GM19240 (cell line): ENCODE measurements at regions not wholly inside any gene's neighbourhood (a gene's known extent, or its start where the extent isn't known, plus 50 kb on each side); places are given as distances from the start of the nearest gene placed in this dataset.

ENCODE experiments used
- DNase-seq: peaks from one replicate; pipeline ENCODE4 v3.0.0; 2011; ENCODE audit warnings: low spot score; ENCODE audit not compliant: insufficient read length

- no peak for DNase-seq
Measured at GRCh38 chr2:2930841-2931240, 446.8 kb downstream of the EIPR1 start.

GRCh38 chr2:2926858-2927175 is 450.8 kb downstream of the EIPR1 start:
- no peak for DNase-seq

- no peak for DNase-seq
Measured at GRCh38 chr2:2926009-2926857, 451.4 kb downstream of the EIPR1 start.

- DNase-seq = no peak
Measured at GRCh38 chr2:2922156-2922555, 455.5 kb downstream of the EIPR1 start.

- DNase-seq = no peak
Measured at GRCh38 chr2:2921011-2921720, 456.5 kb downstream of the EIPR1 start.

GRCh38 chr2:2919574-2920365 is 457.8 kb downstream of the EIPR1 start:
- no peak for DNase-seq

DNA sequence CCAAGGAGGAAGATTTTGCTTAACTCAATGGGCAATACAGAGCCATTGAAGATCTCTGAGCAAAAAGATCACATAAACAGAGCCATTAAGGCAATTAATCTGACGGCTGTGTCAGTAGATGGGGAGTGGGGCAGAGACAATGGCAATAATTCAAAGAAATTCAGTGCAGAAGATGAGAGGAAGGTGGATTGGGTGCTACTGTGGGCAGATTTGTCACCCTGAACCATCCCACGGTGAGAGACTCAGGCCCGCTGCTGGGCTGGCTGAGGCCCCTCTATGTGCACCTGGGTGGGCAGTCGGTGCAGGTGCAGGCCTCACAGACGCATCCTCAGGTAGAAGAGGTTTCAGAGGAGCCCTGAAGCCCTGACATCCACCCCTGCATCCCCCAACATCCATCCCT is 458.6 kb downstream of the EIPR1 start:
- DNase-seq = no peak

DNA sequence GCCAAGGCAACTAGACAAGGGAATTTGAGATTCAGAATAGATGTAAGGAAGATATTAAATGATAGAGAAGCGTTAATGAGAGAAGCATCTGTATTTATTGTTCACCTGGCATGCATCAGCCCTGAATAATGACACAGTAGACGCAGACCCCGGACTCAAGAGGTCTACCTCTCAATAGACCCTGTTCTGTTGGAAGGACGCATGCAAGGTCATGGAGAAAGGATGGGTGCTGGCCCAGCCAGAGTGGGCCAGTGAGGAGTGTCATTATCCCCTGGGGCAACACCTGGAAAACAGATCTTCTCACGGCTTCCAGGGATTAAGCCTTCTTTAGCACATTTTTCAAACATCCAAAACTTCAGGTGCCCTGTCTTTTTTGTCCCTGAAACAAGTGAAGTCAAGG is 461.0 kb downstream of the EIPR1 start:
- no peak for DNase-seq

- no peak for DNase-seq
Measured at GRCh38 chr2:2914252-2914651, 463.4 kb downstream of the EIPR1 start.

DNA sequence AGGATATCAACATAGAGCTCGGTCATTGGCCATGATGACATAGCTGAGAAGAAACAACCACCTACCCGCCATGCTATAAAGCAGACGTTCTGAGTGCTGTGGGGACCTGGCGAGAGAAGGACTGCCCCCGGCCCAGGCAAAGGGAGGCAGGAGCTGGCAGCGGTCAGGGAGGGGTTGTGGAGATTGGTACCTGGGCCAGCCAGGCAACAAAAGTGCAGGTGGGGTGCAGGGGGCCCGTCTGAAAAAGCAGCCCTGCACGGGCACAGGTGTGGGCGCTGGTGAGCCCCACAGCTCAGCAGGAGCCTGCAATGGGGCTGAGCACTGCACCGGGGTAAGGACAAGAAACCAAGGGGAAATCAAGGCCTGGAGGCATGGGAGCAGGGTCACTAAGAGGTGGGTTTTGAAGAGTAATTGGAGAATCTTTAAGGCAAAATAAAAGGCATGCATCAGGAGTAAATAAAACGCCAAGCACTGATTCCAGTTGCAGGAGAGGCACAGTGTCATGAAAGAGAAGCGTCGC is 464.0 kb downstream of the EIPR1 start:
- DNase-seq = no peak

DNA sequence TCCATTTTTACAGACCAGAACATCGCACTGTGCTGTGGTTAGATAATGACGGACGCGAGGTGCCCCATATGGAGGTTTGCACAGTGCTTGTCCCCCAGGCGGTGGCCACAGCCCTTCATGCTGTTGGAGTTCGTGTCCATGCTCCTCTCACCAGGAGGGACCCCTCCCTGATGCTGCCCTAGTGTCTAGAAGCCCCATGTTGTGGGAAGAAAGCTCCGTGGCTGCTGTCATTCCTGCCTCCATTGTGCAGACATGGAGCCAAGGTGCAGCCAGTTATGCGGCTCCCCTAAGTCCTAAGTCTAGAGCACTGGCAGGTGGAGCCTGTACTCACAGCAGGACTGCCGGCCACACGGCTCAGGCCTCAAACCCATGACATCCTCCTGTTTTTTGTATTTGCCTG is 464.9 kb downstream of the EIPR1 start:
- DNase-seq = no peak

DNA sequence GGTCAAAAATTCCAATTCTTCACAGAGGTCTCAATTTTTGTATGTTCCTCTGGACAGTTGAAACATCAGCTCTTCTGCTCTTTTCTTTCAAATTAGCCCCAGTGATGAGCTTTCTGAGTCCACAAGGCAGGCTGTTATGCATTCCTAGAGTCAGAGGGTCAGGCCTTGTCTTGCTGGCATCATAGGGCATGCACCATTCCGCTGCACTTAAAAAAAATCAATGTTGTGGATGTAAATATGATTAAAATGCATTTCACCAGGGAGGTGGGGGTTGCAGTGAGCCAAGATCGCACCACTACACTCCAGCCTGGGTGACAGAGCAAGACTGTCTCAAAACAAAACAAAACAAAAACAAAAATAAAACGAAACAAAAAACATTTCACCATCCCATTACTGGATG is 465.3 kb downstream of the EIPR1 start:
- DNase-seq = no peak

DNA sequence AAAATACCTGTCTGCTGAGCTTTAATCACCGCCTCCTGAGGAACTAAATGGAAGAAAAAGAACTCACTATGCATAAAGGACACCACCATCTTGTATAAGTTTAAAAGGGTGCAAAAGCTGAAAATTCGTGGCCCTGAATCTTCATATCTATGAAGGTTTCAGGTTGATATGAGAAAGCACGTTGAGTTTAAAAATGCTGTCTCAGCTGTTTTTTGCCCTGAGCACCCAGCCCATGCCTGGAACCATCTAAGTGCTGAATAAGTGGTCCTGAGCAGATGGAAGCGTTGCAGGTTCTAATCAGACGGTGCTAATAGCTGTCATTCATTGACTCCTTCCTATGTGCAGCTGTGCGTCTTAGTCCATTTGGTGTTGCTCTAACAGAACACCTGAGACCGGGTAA is 467.4 kb downstream of the EIPR1 start:
- no peak for DNase-seq

DNA sequence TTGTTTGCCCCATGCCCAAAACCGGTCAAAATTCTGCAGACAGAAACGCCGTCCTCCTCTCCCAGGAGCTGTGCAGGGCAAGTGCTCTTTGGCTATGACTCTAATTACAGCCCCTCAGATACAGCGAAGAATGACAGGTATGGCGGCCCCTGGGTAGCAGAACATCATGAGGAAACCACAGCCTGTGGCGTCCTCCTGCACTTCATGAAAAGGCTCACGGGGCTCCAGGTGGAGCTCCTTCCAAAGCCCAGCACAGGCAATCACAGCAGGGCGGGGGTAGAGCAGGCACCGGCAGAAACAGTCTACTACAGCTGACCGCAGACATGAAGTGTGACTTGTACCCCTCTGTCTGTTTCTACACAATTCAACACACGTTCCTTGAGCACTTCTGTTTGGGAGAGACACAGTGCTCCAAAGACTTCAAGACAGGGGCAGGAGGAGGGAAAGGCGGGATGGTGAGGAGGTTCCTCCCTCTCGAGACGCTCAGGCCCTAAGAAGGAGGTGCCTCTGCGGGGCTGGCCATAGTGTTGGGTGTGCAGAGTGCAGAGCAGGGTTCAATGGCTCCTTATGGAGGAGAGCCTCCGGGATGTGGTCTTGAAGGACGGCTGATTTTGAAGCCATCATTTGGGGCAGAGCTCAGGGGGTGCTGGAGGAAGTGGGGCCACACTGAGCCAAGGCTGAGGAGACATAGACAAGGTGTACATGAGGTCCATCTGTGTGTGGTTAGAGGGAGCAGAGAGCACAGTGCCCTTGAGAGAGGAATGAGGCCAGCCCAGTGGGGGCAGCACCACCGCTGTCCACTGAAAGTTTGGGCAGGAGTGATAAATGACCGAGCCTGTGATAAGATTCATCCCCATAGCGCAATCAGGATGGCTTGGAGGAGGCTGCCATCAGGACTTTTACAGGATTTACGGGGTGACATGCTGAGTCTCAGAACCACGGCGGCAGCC is 468.3 kb downstream of the EIPR1 start:
- no peak for DNase-seq

- DNase-seq = no peak
Measured at GRCh38 chr2:2906091-2906490, 471.5 kb downstream of the EIPR1 start.

DNA sequence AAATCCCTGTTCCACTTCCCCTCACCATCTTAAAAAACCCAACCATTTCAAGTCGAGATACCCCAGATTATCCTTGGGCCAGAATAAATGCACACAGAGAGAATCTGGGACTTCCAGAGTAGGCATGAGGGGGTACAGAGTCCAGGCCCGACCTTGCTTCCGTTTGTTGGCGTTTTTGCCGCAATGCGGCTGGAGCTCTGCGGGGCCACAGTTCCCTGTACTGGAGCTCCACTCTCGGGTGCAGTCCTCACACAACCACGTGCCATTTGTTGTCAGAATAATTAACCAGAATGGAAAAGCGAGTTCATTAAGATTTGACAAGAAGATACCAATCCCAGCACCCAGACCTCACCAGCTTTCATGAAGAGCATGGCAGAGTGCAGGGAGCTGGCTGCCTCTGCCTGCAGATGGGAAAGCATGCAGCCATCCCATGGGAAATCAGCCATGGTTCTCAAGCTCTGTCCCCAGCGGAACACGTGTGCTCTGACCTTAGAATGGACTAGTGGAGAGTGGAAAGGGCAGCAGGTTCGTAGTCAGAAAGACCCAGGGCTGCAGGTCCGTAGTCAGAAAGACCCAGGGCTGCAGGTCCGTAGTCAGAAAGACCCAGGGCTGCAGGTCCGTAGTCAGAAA is 472.8 kb downstream of the EIPR1 start:
- DNase-seq = no peak

DNA sequence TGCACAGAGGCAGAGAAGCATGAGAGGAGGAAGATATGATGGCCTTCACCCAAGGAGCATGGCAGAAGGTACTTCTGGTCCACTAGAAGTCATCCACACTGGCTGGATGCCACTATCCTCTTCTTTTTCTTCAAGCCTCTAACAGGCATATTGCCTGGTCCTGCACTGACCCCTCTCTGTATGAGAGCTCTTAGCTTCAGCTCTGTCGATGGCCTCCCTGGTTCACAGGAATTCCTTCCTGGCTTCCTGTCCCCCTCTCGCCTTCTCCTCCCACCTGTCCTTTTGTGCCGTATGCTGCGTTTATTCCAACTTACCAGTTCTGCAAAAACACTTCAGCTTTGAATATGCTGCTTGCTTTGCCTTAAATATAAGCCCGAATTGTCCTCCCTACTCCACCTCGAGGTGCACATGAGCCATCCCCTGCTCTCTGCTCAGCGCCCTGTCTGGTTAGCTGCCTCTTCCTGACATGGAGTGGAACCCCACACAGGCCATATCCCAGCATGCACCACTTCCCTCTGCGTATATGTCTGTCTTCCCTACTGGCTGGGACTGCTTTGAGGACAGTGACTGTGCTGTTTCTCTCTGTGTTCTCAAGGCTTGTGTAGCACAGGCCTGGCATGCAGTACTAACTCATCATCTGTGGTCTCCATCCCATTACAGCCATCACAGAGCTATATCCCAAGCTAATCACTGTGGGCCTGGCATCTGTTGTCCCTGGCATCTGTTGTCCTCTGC is 474.9 kb downstream of the EIPR1 start:
- DNase-seq = no peak

GRCh38 chr2:2901384-2902345 is 476.0 kb downstream of the EIPR1 start:
- peak; percentile 64 for DNase-seq

DNA sequence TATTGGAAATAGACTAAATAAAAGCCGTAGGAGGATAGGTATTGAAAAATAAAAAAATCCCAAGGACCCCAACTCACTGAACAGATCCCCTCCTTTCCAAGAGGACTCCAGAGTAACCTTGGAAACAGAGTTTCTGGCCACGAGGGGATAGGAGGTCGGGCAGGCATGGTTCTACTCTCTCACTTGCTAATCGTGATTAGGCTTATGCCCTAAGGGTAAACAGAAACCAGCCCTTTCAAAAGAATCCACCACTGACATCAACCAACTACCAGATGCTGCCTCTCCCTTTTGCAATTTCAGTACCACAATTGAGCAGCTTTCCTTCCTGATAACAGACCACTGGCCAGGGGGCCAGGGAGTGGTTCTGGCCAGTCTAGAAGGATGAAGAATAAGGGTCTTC is 477.8 kb downstream of the EIPR1 start:
- no peak for DNase-seq
